GM12891 (cell line): ENCODE measurements at regions not wholly inside any gene's neighbourhood (a gene's known extent, or its start where the extent isn't known, plus 50 kb on each side); places are given as distances from the start of the nearest gene placed in this dataset.

Experiments used
- DNase-seq: peaks from one replicate; pipeline ENCODE4 v3.0.0; 2011; ENCODE audit warnings: low spot score; ENCODE audit not compliant: insufficient read length
- FAIRE-seq: peaks from 2 replicates; lab custom pipeline; 2011; peaks lifted over from hg19 to GRCh38; lab: Jason Lieb, UNC
- PAX5 ChIP-seq: IDR thresholded peaks from 2 replicates; pipeline ENCODE4 v1.6.1; 2011; ENCODE audit warnings: low read length, moderate library complexity, mild to moderate bottlenecking; ENCODE audit not compliant: insufficient read depth, severe bottlenecking
- POLR2A ChIP-seq: IDR thresholded peaks from 2 replicates; pipeline ENCODE4 v1.6.1; 2011; ENCODE audit warnings: low read depth, low read length, control low read depth
- POLR2AphosphoS5 ChIP-seq: IDR thresholded peaks from 2 replicates; pipeline ENCODE4 v1.6.1; 2011; ENCODE audit warnings: low read depth, low read length, control low read depth
- POU2F2 ChIP-seq: IDR thresholded peaks from 2 replicates; pipeline ENCODE4 v1.6.1; 2011; ENCODE audit warnings: low read depth, mild to moderate bottlenecking, control low read depth, low read length, moderate library complexity
- SPI1 ChIP-seq: IDR thresholded peaks from 2 replicates; pipeline ENCODE4 v1.6.1; 2011; ENCODE audit warnings: low read depth, low read length, control low read depth
- TAF1 ChIP-seq: IDR thresholded peaks from 2 replicates; pipeline ENCODE4 v1.6.1; 2011; ENCODE audit warnings: low read depth, low read length, control low read depth

DNA sequence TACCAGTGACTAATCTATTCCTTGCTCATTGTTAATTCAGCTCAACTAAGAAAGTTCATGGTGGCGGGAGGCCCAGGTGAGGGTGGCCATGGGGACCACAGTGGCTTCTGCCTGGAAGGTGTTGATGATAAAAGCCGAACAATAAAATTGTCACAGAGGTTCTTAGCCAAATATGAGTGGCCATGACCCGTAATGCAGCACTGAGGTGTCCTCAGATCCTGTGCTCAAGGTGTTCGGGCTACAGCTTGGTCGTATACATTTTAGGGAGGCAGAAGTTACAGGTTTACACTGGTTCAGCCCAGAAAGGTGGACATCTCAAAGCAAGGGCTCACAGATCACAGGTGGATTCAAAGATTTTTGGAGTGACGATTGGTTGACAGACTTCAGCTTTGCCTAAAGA, 98.5 kb upstream of the SNTG2 start:
- FAIRE-seq, result no peak
- TF ChIP-seq POLR2A, result no peak
- no peak for TF ChIP-seq SPI1
- TF ChIP-seq POLR2AphosphoS5, result no peak
- TF ChIP-seq POU2F2, result no peak
- TF ChIP-seq TAF1, result no peak
- no peak for TF ChIP-seq PAX5
- DNase-seq, result no peak

DNA sequence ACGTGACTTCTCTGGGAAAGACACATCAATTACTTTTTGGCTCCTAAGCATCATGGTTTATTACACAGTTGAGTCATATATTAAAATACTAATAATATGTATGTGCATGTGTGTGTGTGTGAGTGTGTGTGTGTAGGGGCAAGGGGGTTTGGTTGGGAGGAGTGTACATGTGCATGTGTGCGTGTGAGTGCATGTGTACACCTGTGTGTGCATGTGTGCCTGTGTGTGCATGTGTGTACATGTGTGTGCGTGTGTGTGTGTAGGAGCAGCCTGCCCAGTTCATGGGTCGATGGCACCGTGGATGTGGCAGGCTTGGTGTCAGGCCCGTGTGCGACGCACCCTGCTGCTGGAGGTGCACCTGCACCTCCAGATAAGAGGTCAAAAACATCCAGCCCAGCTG, 99.0 kb upstream of the SNTG2 start:
- TF ChIP-seq POU2F2 (no peak), POLR2A (no peak), POLR2AphosphoS5 (no peak), TAF1 (no peak), PAX5 (no peak), SPI1 (no peak)
- DNase-seq (no peak), FAIRE-seq (no peak)

DNA sequence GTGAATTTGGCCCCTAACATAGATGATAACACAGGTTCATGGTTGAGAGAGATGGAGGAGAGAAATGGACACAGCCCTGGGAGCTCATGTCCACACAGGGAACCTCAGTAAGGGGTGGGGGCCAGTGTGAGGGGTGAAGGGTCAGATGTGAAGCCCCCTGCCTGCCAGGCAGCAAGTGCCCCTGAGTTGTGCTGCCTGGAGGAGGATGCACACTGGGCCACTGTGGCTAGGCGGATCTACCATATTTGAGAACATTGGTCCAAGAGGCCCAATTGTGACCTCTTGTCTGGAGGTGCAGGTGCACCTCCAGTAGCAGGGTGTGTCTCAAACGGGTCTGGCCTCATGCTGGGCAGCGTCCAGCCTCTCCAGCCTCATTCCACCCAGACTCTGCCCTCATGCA, 99.6 kb upstream of the SNTG2 start:
- TF ChIP-seq POLR2AphosphoS5 (no peak), POLR2A (no peak), PAX5 (no peak), SPI1 (no peak), POU2F2 (no peak), TAF1 (no peak)
- DNase-seq (no peak), FAIRE-seq (no peak)

DNA sequence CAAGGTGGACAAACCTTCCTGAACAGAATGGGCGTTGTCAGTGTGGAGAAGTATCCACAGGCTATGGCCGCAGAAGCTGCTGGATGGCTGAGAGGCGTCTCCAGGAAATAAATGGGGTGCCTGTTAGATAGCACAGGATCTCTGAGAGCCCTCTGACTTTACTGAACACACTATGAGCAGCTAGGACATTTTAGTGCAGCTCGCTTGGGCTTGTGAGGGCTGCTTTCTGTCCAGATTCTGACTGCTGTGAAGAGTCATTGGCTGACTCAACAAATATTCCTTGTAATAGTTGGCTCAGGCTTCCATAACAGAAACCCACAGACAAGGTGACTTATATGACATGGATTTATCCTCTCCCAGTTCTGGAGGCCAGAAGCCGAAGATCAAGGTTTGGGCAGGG, 100.2 kb upstream of the SNTG2 start:
- TF ChIP-seq SPI1 (no peak), TAF1 (no peak), PAX5 (no peak), POLR2AphosphoS5 (no peak), POLR2A (no peak), POU2F2 (no peak)
- FAIRE-seq, result no peak
- DNase-seq, result no peak

DNA sequence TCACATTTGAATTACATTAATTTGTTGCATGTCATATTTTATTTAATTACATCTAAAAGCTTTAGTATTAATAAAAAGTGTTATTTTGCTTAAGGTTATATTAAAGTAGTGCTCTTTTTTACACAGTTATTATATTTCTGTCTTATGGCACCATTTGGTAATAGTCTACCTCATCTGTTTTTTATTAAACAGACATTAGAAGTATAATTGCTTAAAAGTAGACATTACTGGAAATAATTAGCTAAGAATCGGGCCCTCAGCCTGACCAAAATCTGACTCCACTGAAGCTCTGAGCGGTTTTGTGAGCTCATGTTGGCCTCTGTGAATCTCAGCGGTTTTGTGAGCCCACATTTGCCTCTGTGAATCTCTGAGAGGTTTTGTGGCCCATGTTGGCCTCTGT, 102.5 kb upstream of the SNTG2 start:
- no peak for DNase-seq
- TF ChIP-seq SPI1 (no peak), TAF1 (no peak), POLR2A (no peak), POU2F2 (no peak), POLR2AphosphoS5 (no peak), PAX5 (no peak)
- no peak for FAIRE-seq

DNA sequence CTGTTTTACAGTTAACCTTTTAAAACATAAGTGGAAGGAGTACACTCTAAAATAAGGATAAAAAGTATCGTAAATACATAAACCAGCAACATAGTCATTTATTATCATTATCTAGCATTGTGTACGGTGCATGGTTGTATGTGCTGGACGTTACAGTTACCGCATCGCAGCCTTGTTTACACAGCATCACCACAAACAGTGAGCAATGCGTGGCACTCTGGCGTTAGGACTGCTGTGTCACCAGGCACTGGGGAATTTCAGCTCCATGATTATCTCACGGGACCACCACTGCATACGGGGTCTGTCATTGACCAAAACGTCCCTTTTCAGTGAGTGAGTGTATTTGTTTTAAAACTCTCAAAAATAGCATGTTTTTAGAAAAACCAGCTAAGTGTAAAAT, 103.0 kb upstream of the SNTG2 start:
- TF ChIP-seq SPI1, result no peak
- no peak for TF ChIP-seq POU2F2
- TF ChIP-seq POLR2A, result no peak
- TF ChIP-seq PAX5, result no peak
- DNase-seq, result no peak
- no peak for FAIRE-seq

DNA sequence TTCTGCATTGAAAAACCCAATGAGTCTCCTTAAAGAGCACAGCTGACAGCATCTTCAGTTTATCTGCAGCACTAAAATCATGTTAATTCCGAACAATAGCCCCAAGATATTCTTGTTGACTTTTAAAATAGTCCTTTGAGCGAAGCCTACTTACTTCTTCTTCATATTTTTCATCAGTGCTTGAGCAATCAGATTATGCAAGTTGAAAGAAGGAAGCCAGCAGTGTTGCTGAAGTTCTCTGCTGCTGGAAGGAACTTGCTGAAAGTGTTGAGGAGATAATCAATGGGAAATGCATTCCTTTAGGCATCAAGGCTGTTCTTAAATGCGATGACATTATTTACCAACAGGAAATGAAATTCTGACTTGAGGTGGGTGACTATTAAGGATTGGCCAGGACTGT, 105.9 kb upstream of the SNTG2 start:
- FAIRE-seq, result no peak
- TF ChIP-seq SPI1 (no peak), POLR2A (no peak), POLR2AphosphoS5 (no peak), PAX5 (no peak), POU2F2 (no peak), TAF1 (no peak)
- no peak for DNase-seq

DNA sequence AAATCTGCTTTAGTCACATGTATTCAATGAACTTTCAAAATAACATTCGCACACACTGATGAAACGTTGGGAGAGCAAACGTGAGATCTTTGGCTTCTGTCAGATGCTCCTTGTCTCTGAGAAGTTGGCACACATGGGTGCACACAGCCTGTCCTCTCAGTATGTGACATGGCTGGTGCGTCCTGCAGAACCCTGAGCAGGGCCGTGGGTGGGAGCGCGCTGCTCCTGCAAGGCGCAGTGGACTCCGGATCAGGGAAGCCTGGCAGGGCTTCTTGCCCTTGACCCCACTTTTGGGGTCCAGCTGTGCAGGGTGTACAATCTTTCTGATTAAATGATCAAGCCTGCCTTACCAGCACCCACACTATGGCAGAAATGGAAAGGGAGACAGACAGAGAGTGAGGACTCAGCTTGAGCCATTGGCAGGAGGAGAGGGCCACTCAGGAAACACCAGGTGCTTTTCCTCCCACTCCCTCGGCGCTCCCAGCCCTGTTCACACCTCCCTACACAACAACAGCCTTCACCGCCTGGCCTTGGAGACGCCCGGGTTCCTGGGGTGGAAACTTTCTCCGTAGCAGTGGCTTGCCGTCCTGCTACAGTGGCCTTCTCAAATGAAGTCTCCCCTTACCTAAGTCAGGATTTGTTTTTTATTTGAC, 108.4 kb upstream of the SNTG2 start:
- DNase-seq (no peak), FAIRE-seq (no peak)
- TF ChIP-seq SPI1, result no peak

DNA sequence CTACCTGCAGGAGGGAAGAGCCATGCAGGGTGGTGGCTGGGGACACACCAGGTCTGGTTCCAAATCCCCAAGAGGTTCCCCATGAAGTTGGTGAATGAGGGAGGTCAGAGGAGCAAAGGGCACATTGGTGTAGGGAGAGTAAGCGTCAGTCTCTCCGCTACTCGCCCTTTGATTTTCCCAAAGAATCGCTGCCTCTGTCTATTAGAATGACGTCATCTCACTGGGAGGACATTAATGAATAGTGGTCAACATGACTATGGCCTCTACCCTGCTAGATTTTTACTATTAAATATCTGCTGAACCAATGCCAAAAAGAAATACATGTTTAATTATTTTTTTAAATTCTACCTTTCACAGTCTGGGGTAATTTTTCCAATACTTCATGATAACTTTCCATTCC, 109.6 kb upstream of the SNTG2 start:
- TF ChIP-seq POLR2A (no peak), SPI1 (no peak), POLR2AphosphoS5 (no peak), TAF1 (no peak)
- DNase-seq, result no peak
- no peak for FAIRE-seq

DNA sequence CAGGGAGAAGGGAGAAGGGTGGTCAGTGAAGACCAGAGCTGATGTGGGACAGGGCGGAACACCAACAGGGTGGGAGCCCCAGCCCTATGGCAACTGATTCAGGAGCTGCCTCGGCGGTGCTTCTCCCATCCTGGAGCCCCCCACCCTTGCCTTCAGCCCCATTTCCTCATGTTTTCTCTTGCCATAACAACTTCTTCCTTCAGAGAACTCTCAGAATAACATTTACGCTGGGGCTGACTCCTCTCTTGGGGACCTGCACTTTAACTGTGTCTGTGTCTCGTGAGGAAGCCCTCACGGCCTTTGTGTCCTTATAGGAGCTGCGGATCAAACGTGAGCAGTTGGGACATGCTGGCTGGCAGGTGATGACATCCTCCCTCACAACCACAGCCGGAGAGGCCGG, 116.4 kb upstream of the SNTG2 start:
- FAIRE-seq (no peak), DNase-seq (no peak)
- no peak for TF ChIP-seq POLR2A
- TF ChIP-seq SPI1, result no peak
- no peak for TF ChIP-seq POLR2AphosphoS5
- no peak for TF ChIP-seq PAX5
- no peak for TF ChIP-seq TAF1
- TF ChIP-seq POU2F2, result no peak

DNA sequence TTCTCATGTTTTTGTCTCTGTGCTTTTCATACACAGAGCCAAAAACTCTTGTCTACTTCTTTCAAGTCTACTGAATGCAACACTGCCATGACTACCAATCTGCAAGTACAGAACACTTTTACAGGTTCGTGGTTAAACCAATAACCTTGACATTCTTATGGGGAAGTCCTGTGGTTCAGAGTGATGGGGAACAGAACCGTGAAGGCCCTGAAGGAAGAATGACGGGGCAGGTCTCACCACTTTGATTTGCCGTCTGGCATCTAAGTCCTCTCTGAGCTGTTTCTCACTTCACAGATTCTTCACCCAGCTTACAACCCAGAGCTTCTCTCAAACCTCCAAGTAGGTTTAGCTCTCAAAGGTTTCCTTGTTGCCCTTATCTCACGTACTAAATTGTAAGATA, 117.5 kb upstream of the SNTG2 start:
- peak; percentile 69 for FAIRE-seq

More for the DNA sequence above, 117.5 kb upstream of the SNTG2 start:
- peak; percentile 22; the same call in 1 of the 2 replicates for TF ChIP-seq SPI1
- TF ChIP-seq TAF1, result no peak
- DNase-seq, result no peak
